Muscle of back (tissue), 3 donors: ENCODE measurements at regions not wholly inside any gene's neighbourhood (a gene's known extent, or its start where the extent isn't known, plus 50 kb on each side); places are given as distances from the start of the nearest gene placed in this dataset.
"Not testable (repeated sequence)": the region's sequence is repeated elsewhere in the genome, so short reads cannot be mapped to it uniquely, and the experiment has no call there.

Source experiments
- DNase-seq, 3 donors: peaks; one replicate each; pipeline versions ENCODE4 v3.0.0 to v3.0.0-alpha.2; 2013

DNA sequence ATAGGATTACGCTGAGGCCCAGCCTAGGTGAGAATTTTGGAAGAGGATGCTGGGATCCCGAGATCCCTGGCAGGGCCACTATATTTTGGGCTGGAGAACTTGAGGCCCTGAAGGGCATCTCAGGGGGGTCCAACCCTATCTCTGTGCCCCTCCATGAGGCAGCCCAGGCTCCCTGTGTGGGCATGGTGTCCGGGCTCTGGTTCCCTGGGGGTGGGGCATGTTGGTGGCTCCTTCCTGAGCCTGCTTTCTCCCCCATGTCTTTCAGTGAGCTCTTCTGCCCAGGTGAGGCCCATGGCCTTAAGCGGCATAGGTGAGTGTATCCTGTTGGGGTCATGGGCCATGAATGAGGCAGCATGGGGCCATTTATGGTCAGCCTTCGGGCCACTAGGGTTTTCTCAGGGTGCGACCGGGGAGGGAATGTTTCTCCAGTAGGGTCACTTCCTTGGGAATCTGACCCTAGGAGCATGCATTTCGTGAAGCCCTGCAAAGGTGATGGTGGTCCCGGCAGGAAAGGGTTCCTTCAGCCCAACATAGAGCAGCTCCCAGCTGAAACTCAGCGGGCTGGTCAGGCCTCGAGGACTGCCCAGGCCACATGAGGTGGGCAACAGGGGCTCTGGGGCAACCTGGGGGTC is 191.3 kb downstream of the UBE3A start:
- no peak for DNase-seq

DNA sequence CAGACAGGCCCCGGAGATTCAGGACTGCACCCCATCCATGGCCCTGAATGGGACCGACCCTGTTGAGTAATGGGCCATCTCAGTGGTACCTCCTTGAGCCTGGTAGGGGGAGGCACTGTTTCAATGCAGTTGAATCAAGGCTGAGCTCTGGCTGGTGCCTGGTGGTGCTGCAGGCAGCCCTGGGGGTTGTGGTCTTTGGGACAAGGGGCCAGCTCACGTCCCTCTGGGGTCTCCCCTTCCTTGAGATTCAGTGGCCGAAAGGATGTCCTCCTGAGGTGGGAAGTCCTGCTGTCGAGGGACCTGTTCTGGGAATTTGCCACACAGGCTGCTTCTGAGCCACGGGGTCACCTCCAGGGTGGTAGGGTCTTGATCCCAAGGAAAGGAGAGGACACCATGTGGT is 190.7 kb downstream of the UBE3A start:
- DNase-seq, result not testable (repeated sequence)

DNA sequence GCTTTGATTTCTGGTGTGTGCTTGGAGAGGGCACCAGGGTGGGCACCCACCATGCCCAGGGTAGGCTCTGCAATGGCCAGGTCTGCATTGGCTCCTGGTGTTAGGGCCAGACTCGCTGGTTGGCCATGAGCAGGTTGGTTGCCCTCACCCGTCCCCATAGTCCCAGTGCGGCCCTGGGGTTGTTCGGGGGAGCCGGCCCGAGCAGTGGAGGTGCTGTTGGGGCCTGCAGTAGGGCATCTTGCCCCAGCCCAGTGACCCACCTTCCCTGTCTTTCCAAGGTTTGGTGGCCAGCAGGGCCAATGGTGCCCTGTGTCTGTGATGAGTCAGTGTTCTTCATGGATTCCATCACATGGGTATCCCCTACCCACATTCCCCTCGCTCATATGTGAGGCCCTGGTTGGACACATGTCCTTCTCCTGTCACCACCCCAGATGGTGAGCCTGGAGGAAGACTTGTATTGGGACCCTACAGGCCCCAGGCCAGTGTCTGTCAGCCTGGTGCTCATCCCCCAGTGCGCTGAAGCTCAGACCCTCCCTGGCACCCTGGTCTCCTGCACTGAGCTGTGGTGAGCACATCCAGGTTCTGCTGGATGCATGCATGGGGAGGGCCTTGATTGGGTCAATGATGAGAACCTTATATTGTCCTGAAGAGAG is 190.1 kb downstream of the UBE3A start:
- DNase-seq, result no peak

DNA sequence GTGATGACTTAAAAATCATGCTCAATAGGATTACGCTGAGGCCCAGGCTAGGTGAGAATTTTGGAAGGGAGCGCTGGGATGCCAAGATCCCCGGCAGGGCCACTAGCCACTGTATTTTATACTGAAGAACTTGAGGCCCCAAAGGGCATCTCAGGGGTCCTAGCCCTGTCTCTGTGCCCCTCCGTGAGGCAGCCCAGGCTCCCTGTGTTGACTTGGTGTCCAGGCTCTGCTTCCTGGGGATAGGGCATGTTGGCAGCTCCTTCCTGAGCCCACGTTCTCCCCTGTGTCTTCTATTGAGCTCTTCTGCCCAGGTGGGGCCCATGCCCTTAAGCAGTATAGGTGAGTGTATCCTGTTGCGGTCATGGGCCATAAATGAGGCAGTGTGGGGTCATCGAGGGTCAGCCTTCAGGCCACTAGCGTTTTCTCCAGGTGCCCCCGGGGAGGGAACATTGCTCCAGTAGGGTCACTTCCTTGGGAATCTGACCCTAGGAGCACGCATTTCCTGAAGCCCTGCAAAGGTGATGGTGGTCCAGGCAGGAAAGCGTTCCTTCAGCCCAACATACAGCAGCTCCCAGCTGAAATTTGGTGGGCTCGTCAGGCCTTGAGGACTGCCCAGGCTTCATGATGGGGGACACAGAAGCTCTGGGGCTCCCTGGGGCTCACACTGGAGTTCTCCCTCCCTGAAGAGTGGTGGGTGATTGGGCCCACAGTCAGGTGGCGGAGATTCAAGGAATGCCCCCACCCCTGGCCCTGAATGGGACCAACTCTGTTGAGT is 189.4 kb downstream of the UBE3A start:
- no peak for DNase-seq

DNA sequence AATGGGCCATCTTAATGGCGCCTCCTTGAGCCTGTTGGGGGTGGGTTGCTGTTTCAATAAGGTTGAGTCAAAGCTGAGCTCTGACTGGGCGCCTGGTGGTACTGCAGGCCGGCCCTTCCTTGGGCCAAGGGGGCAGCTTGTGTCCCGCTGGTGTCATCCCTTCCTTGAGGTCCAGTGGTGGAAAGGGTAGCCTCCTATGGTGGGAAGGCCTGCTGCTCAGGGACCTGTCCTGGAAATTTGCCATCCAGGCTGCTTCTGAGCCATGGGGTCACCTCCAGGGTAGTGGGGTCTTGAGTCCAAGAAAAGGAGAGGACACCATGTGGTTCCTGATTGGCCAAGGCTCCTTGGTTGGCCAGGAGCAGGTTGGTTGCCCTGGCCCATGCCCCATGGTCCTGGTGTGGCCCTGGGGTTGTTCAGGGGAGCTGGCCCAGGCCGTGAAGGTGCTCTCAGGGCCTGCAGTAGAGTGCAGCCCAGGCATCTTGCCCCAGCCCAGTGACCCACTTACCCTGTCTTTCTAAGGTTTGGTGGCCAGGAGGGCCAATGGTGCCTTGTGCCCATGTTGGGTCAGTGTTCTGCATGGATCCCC is 188.7 kb downstream of the UBE3A start:
- DNase-seq, result no peak

DNA sequence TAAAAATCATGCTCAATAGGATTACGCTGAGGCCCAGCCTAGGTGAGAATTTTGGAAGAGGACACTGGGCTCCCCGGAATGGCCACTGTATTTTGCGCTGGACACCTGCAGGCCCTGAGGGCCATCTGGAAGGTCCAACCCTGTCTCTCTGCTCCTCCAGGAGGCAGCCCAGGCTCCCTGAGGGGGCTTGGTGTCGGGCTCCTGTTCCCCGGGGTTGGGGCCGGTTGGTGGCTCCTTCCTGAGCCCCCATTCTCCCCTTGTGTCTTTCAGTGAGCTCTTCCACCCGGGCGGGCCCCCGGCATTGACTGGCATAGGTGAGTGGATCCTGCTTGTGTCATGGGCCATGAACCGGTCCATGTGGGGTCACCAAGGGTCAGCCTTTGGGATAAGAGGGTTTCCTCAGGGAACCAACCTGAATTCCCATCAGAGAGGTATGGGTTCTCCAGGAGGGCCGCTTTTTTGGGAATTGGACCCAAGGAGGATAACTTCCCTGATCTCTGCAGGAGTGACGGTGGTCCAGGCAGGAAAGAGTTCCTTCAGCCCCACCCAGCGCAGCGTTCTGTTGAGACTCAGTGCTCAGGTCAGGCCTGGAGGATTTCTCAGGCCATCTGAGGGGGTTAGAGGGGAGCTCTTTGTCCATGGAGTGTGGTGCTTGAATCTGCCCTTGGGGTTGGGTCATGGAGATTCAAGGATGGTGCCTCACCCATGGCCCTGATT is 187.8 kb downstream of the UBE3A start:
- no peak for DNase-seq

DNA sequence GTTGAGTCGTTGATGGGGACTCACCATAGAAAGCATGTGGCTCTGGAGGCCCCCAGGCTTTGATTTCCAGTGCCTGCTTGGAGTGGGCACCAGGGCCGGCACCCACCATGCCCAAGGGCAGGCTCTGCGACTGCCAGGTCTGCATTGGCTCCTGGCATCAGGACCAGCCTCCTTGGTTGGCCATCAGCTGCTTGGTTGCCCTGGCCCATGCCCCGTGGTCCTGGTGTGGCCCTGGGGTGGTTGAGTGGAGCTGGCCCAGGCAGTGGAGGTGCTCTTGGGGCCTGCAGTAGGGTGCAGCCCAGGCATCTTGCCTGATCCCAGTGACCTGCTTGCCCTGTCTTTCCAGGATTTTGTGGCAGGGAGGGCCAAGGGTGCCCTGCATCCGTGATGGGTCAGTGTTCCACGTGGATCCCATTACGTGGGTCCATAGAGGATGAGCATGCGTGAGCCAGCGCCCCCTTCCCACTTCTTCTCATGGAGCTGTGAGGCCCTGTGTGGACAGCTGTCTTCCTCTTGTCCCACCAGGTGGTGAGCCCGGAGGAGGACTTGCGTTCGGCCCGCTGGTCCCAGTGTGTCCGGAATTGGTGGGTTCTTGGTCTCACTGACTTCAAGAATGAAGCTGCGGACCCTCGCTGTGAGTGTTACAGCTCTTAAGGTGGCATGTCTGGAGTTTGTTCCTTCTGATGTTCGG is 187.0 kb downstream of the UBE3A start:
- DNase-seq, result no peak

DNA sequence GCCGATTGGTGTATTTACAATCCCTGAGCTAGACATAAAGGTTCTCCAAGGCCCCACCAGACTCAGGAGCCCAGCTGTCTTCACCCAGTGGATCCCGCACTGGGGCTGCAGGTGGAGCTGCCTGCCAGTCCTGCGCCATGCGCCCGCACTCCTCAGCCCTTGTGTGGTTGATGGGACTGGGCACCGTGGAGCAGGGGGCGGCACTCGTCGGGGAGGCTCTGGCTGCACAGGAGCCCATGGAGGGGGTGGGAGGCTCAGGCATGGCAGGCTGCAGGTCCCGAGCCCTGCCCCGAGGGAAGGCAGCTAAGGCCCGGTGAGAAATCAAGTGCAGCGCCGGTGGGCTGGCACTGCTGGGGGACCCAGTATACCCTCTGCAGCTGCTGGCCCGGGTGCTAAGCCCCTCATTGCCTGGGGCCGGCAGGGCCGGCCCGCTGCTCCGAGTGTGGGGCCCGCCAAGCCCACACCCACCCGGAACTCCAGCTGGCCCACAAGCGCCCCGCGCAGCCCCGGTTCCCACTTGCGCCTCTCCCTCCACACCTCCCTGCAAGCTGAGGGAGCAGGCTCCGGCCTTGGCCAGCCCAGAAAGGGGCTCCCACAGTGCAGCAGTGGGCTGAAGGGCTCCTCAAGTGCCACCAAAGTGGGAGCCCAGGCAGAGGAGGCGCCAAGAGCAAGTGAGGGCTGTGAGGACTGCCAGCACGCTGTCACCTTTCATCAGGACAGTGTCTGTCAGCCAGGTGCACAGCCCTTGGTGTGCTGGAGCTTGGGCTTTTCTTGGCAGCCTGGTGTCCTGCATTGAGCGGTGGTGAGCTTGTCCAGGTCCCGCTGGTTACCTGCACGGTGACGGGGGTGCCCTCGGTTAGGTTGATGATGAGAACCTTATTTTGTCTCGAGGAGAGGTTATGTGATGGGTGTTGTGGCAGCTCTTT is 185.5 kb downstream of the UBE3A start:
- not testable (repeated sequence) for DNase-seq

DNA sequence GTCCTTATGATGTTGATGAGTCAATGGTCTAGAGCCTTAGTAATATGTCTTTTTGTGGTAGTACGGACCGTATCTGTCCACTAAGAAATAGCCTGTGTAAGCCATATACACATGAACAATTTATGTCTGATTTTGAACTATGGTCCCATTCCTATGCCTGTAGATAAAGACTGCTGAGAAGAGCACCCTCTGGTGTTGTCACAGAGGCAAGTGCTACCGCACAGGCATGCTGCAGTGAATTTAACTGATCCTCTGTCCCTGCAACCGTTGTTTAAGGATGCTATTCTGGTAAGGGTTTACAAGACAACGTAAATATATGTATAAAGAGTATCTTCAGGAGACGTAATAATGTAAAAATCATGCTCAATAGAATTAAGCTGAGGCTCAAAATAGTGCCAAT is 170.7 kb downstream of the UBE3A start:
- DNase-seq, result no peak
